AG04450 (cell line): ENCODE measurements at regions not wholly inside any gene's neighbourhood (a gene's known extent, or its start where the extent isn't known, plus 50 kb on each side); places are given as distances from the start of the nearest gene placed in this dataset.

ENCODE experiments used
- CTCF ChIA-PET: fragments of 300-600, 350-600 bp; formaldehyde crosslinking; extraction: SDS; loops from one replicate; lab custom pipeline; 2022; ENCODE audit warnings: antibody characterized with exemption, inconsistent platforms; lab: Charles Lee
- POLR2A ChIA-PET: fragments of 350-600 bp; formaldehyde crosslinking; extraction: SDS; loops from one replicate; lab custom pipeline; 2021; ENCODE audit warnings: antibody characterized with exemption, inconsistent platforms; lab: Yijun Ruan, JAX
- DNase-seq: peaks from one replicate; pipeline ENCODE4 v3.0.0-alpha.2; 2011; ENCODE audit warnings: low read depth, low spot score
- H3K27ac ChIP-seq: one replicate; pipeline ENCODE4 v1.5.1; 2012; ENCODE audit warnings: low read depth, low read length, control low read depth
- H3K27me3 ChIP-seq: one replicate; pipeline ENCODE4 v1.6.0; 2012; ENCODE audit warnings: low read length; ENCODE audit not compliant: control insufficient read depth, insufficient read depth
- H3K4me3 ChIP-seq: 2 replicates; pipeline ENCODE4 v1.5.1; 2011; ENCODE audit warnings: mild to moderate bottlenecking, low read depth, low read length, control low read depth
- H3K9me3 ChIP-seq: 2 replicates; pipeline ENCODE4 v1.5.1; 2012; ENCODE audit warnings: low read length; ENCODE audit not compliant: control insufficient read depth, insufficient read depth
- CTCF ChIP-seq: IDR thresholded peaks from 2 replicates; pipeline ENCODE4 v1.5.1; 2011; ENCODE audit warnings: low read depth, low read length, control low read depth, inconsistent platforms

- TF ChIP-seq CTCF: no peak
These were observed 255.5 kb upstream of the ANO3 start for GRCh38 chr11:26076233-26076990.

GRCh38 chr11:26078231-26078821 lies 253.6 kb upstream of the ANO3 start:
- no peak for TF ChIP-seq CTCF
- H3K27me3 ChIP-seq: no peaks in the 10 kb centered on the region
- DNase-seq: no peak
- POLR2A ChIA-PET: no interaction called here
- no peaks in the 10 kb centered on the region for H3K9me3 ChIP-seq
- CTCF ChIA-PET: interaction anchor here (0.6 kb wide), 2 partner anchors 57 to 114 kb away, joined by 3 to 6 read pairs; no protein-coding TSS in a partner anchor
- no peak overlapping the region for H3K4me3 ChIP-seq
- no peak overlapping the region for H3K27ac ChIP-seq

More at GRCh38 chr11:26076233-26076990, 255.5 kb upstream of the ANO3 start:
- CTCF ChIA-PET: no interaction called here
- no peak overlapping the region for H3K27ac ChIP-seq
- POLR2A ChIA-PET: no interaction called here
- no peaks in the 10 kb centered on the region for H3K27me3 ChIP-seq
- no peaks in the 10 kb centered on the region for H3K9me3 ChIP-seq
- H3K4me3 ChIP-seq: no peak overlapping the region
- DNase-seq: no peak

DNA sequence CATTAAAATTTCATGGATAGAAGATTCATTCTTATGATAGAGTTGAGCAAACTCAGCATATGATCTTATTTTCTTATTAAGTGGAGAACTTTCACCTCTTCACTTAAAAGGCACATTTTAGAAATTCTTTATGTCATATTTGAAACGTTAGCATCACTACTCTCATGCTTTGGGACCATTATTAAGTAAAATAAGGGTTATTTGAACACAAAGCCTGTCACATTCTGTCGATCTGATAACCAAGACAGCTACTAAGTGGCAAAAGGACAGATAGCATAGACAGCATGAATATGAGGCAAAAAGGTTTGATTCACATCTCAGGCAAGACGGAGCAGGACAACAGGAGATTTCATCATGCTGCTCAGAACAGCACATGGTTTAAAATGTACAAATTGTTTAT lies 247.6 kb upstream of the ANO3 start:
- no peaks in the 10 kb centered on the region for H3K27me3 ChIP-seq
- H3K27ac ChIP-seq: no peak overlapping the region
- CTCF ChIA-PET: no interaction called here
- no peak overlapping the region for H3K4me3 ChIP-seq
- no peak for TF ChIP-seq CTCF
- POLR2A ChIA-PET: no interaction called here
- no peak for DNase-seq
- H3K9me3 ChIP-seq: no peaks in the 10 kb centered on the region

DNA sequence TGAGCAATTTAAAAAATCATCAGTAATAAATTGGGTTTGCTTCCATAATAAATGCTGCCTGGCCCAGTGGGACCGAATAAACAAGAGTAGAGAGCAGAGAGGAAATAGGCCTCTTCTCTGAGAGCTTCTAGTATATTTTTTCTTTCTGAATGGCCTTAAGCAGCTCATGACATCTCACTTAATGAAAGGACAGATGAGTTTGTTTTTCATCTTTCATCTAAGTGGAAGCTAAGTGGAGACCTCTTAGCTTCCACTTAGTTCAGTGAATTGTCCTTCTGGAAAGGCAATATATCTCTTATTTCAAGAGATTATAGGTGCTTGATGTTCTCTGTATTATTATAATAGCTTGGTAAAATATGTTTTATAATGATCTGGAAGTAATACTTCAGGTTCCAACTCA lies 245.9 kb upstream of the ANO3 start:
- H3K27ac ChIP-seq: no peak overlapping the region
- H3K27me3 ChIP-seq: no peaks in the 10 kb centered on the region
- H3K4me3 ChIP-seq: no peak overlapping the region
- DNase-seq: no peak
- H3K9me3 ChIP-seq: no peaks in the 10 kb centered on the region
- ChIA-PET POLR2A (no interaction called here), CTCF (interaction anchor here (2.6 kb wide), 1 partner anchor 104 kb away, joined by 7 read pairs; no protein-coding TSS in a partner anchor)
- no peak for TF ChIP-seq CTCF
